ENCODE measurements at regions not wholly inside any gene's neighbourhood (a gene's known extent, or its start where the extent isn't known, plus 50 kb on each side); places are given as distances from the start of the nearest gene placed in this dataset.

- no peak for TF ChIP-seq ATF7 (IDR thresholded peaks at IDR 0.05)
- TF ChIP-seq ATF7 (CRISPR knock-in tag; IDR thresholded peaks at IDR 0.05) = no peak
- no peak for TF ChIP-seq SRF (IDR thresholded peaks at IDR 0.05; ENCODE audit: low read depth, low read length)
- TF ChIP-seq YY1 (IDR thresholded peaks at IDR 0.05; ENCODE audit: insufficient read depth, insufficient replicate concordance, low read depth, low read length) = no peak
- no peak for TF ChIP-seq NFE2L1 (CRISPR knock-in tag; IDR thresholded peaks at IDR 0.05; ENCODE audit: borderline replicate concordance)
These were observed 186.2 kb downstream of the CMPK2 start for GRCh38 chr2:6679471-6679870.

Measured in HepG2 (cell line).